ENCODE measurements at regions not wholly inside any gene's neighbourhood (a gene's known extent, or its start where the extent isn't known, plus 50 kb on each side); places are given as distances from the start of the nearest gene placed in this dataset.

GRCh38 chr5:63249960-63250359 lies 671.3 kb downstream of the LRRC70 start:
- Histone ChIP-seq H4K8ac (ENCODE audit: extremely low read depth, insufficient read depth, low read length) (no peak overlapping the region), H3K4ac (replicated peaks; ENCODE audit: insufficient read length, low read depth, low read length) (no peak overlapping the region), H3K79me2 (ENCODE audit: control insufficient read depth in 1 of 2, insufficient read depth in 2 of 2, low read length in 2 of 2) (no peaks in the 10 kb centered on the region), H2BK120ac (replicated peaks; ENCODE audit: low read depth, low read length) (no peak overlapping the region), H3K9me3 (ENCODE audit: insufficient read depth in 2 of 2, low read depth in 1 of 2, low read length in 1 of 2) (no peaks in the 10 kb centered on the region), H2BK12ac (ENCODE audit: low read depth, low read length) (no peak overlapping the region), H2AFZ (ENCODE audit: low read length) (no peak overlapping the region), H4K91ac (replicated peaks; ENCODE audit: insufficient read length, low read length) (no peak overlapping the region), H3K18ac (ENCODE audit: extremely low read depth, low read length) (no peak overlapping the region), H3K4me1 (replicated peaks in 1 of 4; ENCODE audit: control insufficient read depth in 3 of 4, insufficient read depth in 4 of 4, low read length in 3 of 4) (no peaks in the 10 kb centered on the region), H4K20me1 (replicated peaks in 1 of 2; ENCODE audit: control insufficient read depth in 1 of 2, insufficient read depth in 2 of 2, low read length in 2 of 2) (no peaks in the 10 kb centered on the region), H3K27me3 (replicated peaks in 1 of 4; ENCODE audit: control insufficient read depth in 3 of 4, extremely low read depth in 1 of 4, insufficient read depth in 3 of 4, low read length in 3 of 4) (no peaks in the 10 kb centered on the region), H2AK5ac (ENCODE audit: low read depth, low read length) (no peak overlapping the region), H3K4me2 (ENCODE audit: insufficient read depth in 1 of 2, low read depth in 2 of 2, low read length in 2 of 2) (no peak overlapping the region), H3K56ac (replicated peaks; ENCODE audit: insufficient read length, low read depth, low read length) (no peak overlapping the region), H3K23me2 (ENCODE audit: low read depth, low read length) (no peaks in the 10 kb centered on the region), H2BK20ac (ENCODE audit: low read length) (0 out of 2 replicates have a peak overlapping the region, but pooled peaks have one; percentile 64), H4K5ac (ENCODE audit: insufficient read length, low read depth, low read length) (no peak overlapping the region), H2BK5ac (ENCODE audit: low read depth, low read length) (no peak overlapping the region), H3K4me3 (ENCODE audit: extremely low read depth in 1 of 4, insufficient read depth in 2 of 4, low read depth in 3 of 4, low read length in 4 of 4) (no peak overlapping the region), H3K23ac (ENCODE audit: insufficient read length) (no peak overlapping the region), H3K79me1 (ENCODE audit: low read depth, low read length) (no peaks in the 10 kb centered on the region), H2BK15ac (ENCODE audit: low read length) (no peak overlapping the region), H3K36me3 (ENCODE audit: control insufficient read depth in 2 of 4, insufficient read depth in 4 of 4, low read length in 3 of 4) (no peaks in the 10 kb centered on the region), H3K14ac (ENCODE audit: insufficient read length) (no peak overlapping the region), H3K9ac (replicated peaks in 1 of 4; ENCODE audit: extremely low read depth in 1 of 4, low read depth in 3 of 4, low read length in 3 of 4) (no peak overlapping the region), H3K27ac (ENCODE audit: low read depth, low read length) (no peak overlapping the region)
- WGBS, 2 experiments (ENCODE audit: extremely low coverage in 1 of 2, insufficient coverage in 1 of 2, insufficient read length in 1 of 2, insufficient replicate concordance in 2 of 2, low coverage in 1 of 2, low lambda C conversion rate in 2 of 2, missing lambda C conversion rate in 1 of 2), result 90% methylated on average over 2 of the region's 2 CpGs; no CpG with 5 or more reads in 1 of the 2 experiments
- ChIA-PET POLR2A (ENCODE audit: partially characterized antibody) (no interaction called here), CTCF (ENCODE audit: partially characterized antibody) (no interaction called here)
- DNase-seq (ENCODE audit: low read depth in 1 of 2, low spot score in 2 of 2), result no peak
- FAIRE-seq, result no peak
- TF ChIP-seq TBP (IDR thresholded peaks at IDR 0.05; ENCODE audit: low read depth, low read length), result no peak
- no peak for TF ChIP-seq SP2 (IDR thresholded peaks at IDR 0.05; ENCODE audit: low read length)
- TF ChIP-seq SIRT6 (IDR thresholded peaks at IDR 0.05; ENCODE audit: low read length), result no peak
- TF ChIP-seq KDM5A (IDR thresholded peaks at IDR 0.05; ENCODE audit: low read length), result no peak
- TF ChIP-seq POU5F1 (IDR thresholded peaks at IDR 0.05; ENCODE audit: low read depth, low read length), result no peak
- TF ChIP-seq CHD1 (IDR thresholded peaks at IDR 0.05; ENCODE audit: low read depth, low read length), result no peak
- no peak for TF ChIP-seq HDAC2 (IDR thresholded peaks at IDR 0.05; ENCODE audit: borderline replicate concordance in 1 of 2, low read depth in 2 of 2, low read length in 2 of 2)
- TF ChIP-seq JUND (IDR thresholded peaks at IDR 0.05; ENCODE audit: low read length), result no peak
- TF ChIP-seq PHF8 (conservative IDR thresholded peaks at IDR 0.05; ENCODE audit: low read depth, low read length), result no peak
- no peak for TF ChIP-seq TAF7 (optimal IDR thresholded peaks at IDR 0.05; ENCODE audit: borderline replicate concordance, low read depth, low read length)
- no peak for TF ChIP-seq ATF2 (IDR thresholded peaks at IDR 0.05; ENCODE audit: low read length)
- no peak for TF ChIP-seq TCF12 (IDR thresholded peaks at IDR 0.05; ENCODE audit: low read depth, low read length)
- no peak for TF ChIP-seq GABPA (IDR thresholded peaks at IDR 0.05; ENCODE audit: borderline replicate concordance, insufficient read depth, low read length)
- no peak for TF ChIP-seq MAFK (IDR thresholded peaks at IDR 0.05; ENCODE audit: low read depth, low read length)

All from H1 (cell line).